Neural progenitor cell (in vitro differentiated cells): ENCODE measurements at regions not wholly inside any gene's neighbourhood (a gene's known extent, or its start where the extent isn't known, plus 50 kb on each side); places are given as distances from the start of the nearest gene placed in this dataset.

Source experiments
- CTCF ChIP-seq: fragments of 200-600 bp; sonication (generic); IDR thresholded peaks from 2 replicates; pipeline ENCODE4 v1.5.1; 2017; ENCODE audit warnings: antibody characterized with exemption, mild to moderate bottlenecking
- EZH2 ChIP-seq: fragments of 200-600 bp; sonication (generic); IDR thresholded peaks from 2 replicates; pipeline ENCODE4 v1.6.1; 2017; ENCODE audit warnings: antibody characterized with exemption, mild to moderate bottlenecking, moderate library complexity

GRCh38 chr11:28822576-28822975 is 714.4 kb downstream of the METTL15 start:
- TF ChIP-seq EZH2 (no peak), CTCF (no peak)
